SK-N-SH (cell line): ENCODE measurements at regions not wholly inside any gene's neighbourhood (a gene's known extent, or its start where the extent isn't known, plus 50 kb on each side); places are given as distances from the start of the nearest gene placed in this dataset.
"Not testable (repeated sequence)": the region's sequence is repeated elsewhere in the genome, so short reads cannot be mapped to it uniquely, and the experiment has no call there.

Experiments
- CTCF ChIA-PET: fragments of 300-600, 350-600 bp; formaldehyde crosslinking; extraction: SDS; loops from one replicate; lab custom pipeline; 2021; lab: Yijun Ruan, JAX
- POLR2A ChIA-PET: fragments of 350-600 bp; sonication (Branson Sonifier 250); formaldehyde crosslinking; extraction: SDS; loops from one replicate; lab custom pipeline; 2020; ENCODE audit warnings: antibody characterized with exemption, inconsistent platforms; lab: Yijun Ruan, JAX
- DNase-seq: peaks from one replicate; pipeline ENCODE4 v3.0.0; 2012
- H2AFZ ChIP-seq: fragments of 200-600 bp; sonication (generic); 2 replicates; pipeline ENCODE4 v1.8.1; 2016; ENCODE audit warnings: antibody characterized with exemption, mild to moderate bottlenecking, low read depth
- H3F3A ChIP-seq: fragments of 200-600 bp; sonication (generic); replicated peaks from 2 replicates; pipeline ENCODE3; 2016; ENCODE audit warnings: antibody characterized with exemption, mild to moderate bottlenecking; ENCODE audit not compliant: insufficient read depth
- H3K27ac ChIP-seq, 2 experiments: fragments of 200-500 bp in 1 of 2; fragments of 200-600 bp in 1 of 2; sonication (Bioruptor generic) in 1 of 2; sonication (generic), shearing (Covaris generic) in 1 of 2; 2 replicates each; pipeline versions ENCODE4 v1.5.1 to v1.6.1; 2014 to 2016; ENCODE audit warnings: low read depth in 2 of 2, inconsistent platforms in 1 of 2, low read length in 1 of 2, mild to moderate bottlenecking in 1 of 2, mixed read lengths in 1 of 2
- H3K27me3 ChIP-seq: fragments of 200-600 bp; sonication (generic), shearing (Covaris generic); 2 replicates; pipeline ENCODE4 v1.6.1; 2016; ENCODE audit warnings: mixed run types; ENCODE audit not compliant: insufficient read depth
- H3K36me3 ChIP-seq, 2 experiments: fragments of 200-500 bp in 1 of 2; fragments of 200-600 bp in 1 of 2; sonication (Bioruptor generic) in 1 of 2; sonication (generic) in 1 of 2; replicated peaks in 1 of 2; 2 replicates each; pipeline versions ENCODE3 to v1.5.1; 2014 to 2016; ENCODE audit warnings: low read length in 1 of 2, mild to moderate bottlenecking in 1 of 2; ENCODE audit not compliant: insufficient read depth in 2 of 2, control insufficient read depth in 1 of 2
- H3K4me1 ChIP-seq, 2 experiments: fragments of 200-500 bp in 1 of 2; fragments of 200-600 bp in 1 of 2; sonication (Bioruptor generic) in 1 of 2; sonication (generic), shearing (Covaris generic) in 1 of 2; 2 replicates each; pipeline versions ENCODE4 v1.5.1 to v1.6.1; 2014 to 2016; ENCODE audit warnings: low read depth in 1 of 2, low read length in 1 of 2, mixed run types in 1 of 2; ENCODE audit not compliant: insufficient read depth in 2 of 2, control insufficient read depth in 1 of 2
- H3K4me2 ChIP-seq: fragments of 200-600 bp; sonication (generic), shearing (Covaris generic); 2 replicates; pipeline ENCODE4 v1.6.1; 2017; ENCODE audit warnings: mixed run types
- H3K4me3 ChIP-seq, 2 experiments: fragments of 200-500 bp in 1 of 2; fragments of 200-600 bp in 1 of 2; sonication (Bioruptor generic) in 1 of 2; sonication (generic), shearing (Covaris generic) in 1 of 2; 2 replicates each; pipeline versions ENCODE4 v1.5.1 to v1.8.1; 2014 to 2016; ENCODE audit warnings: low read depth in 2 of 2, inconsistent platforms in 1 of 2, low read length in 1 of 2, mild to moderate bottlenecking in 1 of 2, mixed read lengths in 1 of 2, moderate library complexity in 1 of 2
- H3K79me2 ChIP-seq: fragments of 200-600 bp; sonication (generic); 2 replicates; pipeline ENCODE4 v1.8.1; 2017; ENCODE audit warnings: mild to moderate bottlenecking; ENCODE audit not compliant: insufficient read depth
- H3K9ac ChIP-seq: fragments of 200-600 bp; sonication (generic); 2 replicates; pipeline ENCODE4 v1.6.1; 2017; ENCODE audit warnings: mixed run types
- H3K9me2 ChIP-seq: fragments of 200-600 bp; sonication (generic); 2 replicates; pipeline ENCODE4 v1.6.1; 2017; ENCODE audit warnings: mixed run types
- H3K9me3 ChIP-seq: fragments of 200-600 bp; sonication (generic); 2 replicates; pipeline ENCODE4 v1.6.1; 2017; ENCODE audit warnings: mixed run types, mild to moderate bottlenecking, moderate library complexity
- H4K20me1 ChIP-seq: fragments of 200-600 bp; sonication (generic); 2 replicates; pipeline ENCODE4 v1.6.1; 2017; ENCODE audit warnings: mild to moderate bottlenecking, mixed run types; ENCODE audit not compliant: insufficient read depth
- ELF1 ChIP-seq: IDR thresholded peaks from 2 replicates; pipeline ENCODE4 v1.4.0; 2012
- EP300 ChIP-seq, 2 experiments: IDR thresholded peaks; 2 replicates each; pipeline versions ENCODE4 v1.4.0 to v1.6.1; 2012; ENCODE audit warnings: borderline replicate concordance in 1 of 2, low read depth in 1 of 2, low read length in 1 of 2
- EZH2phosphoT487 ChIP-seq: fragments of 200-600 bp; sonication (generic); IDR thresholded peaks from 2 replicates; pipeline ENCODE4 v1.6.1; 2017; ENCODE audit warnings: low read depth, mixed run types, mild to moderate bottlenecking, antibody characterized with exemption, moderate library complexity, borderline replicate concordance
- GABPA ChIP-seq: IDR thresholded peaks from 2 replicates; pipeline ENCODE4 v1.4.0; 2012; ENCODE audit warnings: low read depth, mild to moderate bottlenecking
- JUND ChIP-seq: IDR thresholded peaks from 2 replicates; pipeline ENCODE4 v1.4.0; 2012
- MXI1 ChIP-seq: IDR thresholded peaks from 2 replicates; pipeline ENCODE4 v1.6.1; 2012; ENCODE audit warnings: mild to moderate bottlenecking, low read depth, low read length, improper control_type of control experiment
- NFIC ChIP-seq: IDR thresholded peaks from 2 replicates; pipeline ENCODE4 v1.4.0; 2012; ENCODE audit warnings: borderline replicate concordance
- TAF1 ChIP-seq: IDR thresholded peaks from 2 replicates; pipeline ENCODE4 v1.6.1; 2012; ENCODE audit warnings: low read depth, mild to moderate bottlenecking, low read length, moderate library complexity, borderline replicate concordance
- TCF12 ChIP-seq: IDR thresholded peaks from 2 replicates; pipeline ENCODE4 v1.4.0; 2012
- WGBS: methylation state at CpG from one replicate; pipeline ENCODE4 v1.1.6; 2017; ENCODE audit warnings: low lambda C conversion rate; 5-methylcytosine and 5-hydroxymethylcytosine counted together
- TF ChIP-seq, protein P1 (sequence below): IDR thresholded peaks from 2 replicates; pipeline ENCODE4 v1.4.0; 2012; ENCODE audit warnings: low read depth, borderline replicate concordance
- TF ChIP-seq, protein P2 (sequence below): fragments of 150-350 bp; IDR thresholded peaks from 2 replicates; pipeline ENCODE4 v1.6.1; 2016; ENCODE audit warnings: mild to moderate bottlenecking, low read depth, low read length
- TF ChIP-seq, protein P3 (sequence below): IDR thresholded peaks from 2 replicates; pipeline ENCODE4 v1.6.1; 2012; ENCODE audit warnings: mild to moderate bottlenecking, low read depth, low read length, moderate library complexity

DNA sequence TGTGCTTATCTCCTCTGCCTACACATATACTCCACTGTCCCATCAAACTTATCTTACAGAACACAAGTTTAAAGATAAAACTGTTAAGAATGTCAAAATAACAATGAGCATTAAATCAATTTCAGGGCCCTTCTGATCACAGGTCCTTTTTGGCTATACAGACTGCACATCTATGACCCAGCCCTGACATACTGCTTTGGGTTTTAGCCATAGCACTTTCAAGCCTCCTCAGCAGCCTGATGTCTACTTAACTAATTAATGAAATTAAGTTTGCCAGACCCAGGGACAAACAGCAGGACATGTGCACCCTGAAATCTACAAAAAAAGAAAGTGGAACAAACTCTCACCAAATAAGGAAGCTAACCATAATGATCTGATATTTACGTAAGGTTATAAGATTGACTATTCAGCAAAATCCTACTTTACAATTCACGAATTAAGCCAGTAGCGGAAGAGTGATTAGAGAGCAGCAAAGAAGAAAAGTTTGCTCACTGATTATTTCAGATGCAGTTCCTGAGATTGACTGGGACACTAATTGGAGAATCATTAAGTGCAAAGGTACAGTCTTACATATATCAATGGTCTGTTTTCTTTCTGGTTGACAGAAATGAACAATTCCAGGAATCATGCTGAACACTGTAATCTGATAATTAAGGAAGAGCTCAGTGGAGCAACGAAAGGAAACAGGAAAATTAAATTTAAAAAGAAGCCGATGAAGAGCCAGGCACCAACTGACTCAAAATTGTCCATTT is 669.3 kb upstream of the LRRN3 start (continued):
- TF ChIP-seq NFIC (no peak), EZH2phosphoT487 (no peak), EP300 (IDR thresholded peaks at IDR 0.05; ENCODE audit: borderline replicate concordance in 1 of 2, low read depth in 1 of 2, low read length in 1 of 2) (peak; percentile 78 to 100), JUND (0 out of 2 replicates have a peak, but pooled peaks have one; percentile 37), TAF1 (no peak)

DNA sequence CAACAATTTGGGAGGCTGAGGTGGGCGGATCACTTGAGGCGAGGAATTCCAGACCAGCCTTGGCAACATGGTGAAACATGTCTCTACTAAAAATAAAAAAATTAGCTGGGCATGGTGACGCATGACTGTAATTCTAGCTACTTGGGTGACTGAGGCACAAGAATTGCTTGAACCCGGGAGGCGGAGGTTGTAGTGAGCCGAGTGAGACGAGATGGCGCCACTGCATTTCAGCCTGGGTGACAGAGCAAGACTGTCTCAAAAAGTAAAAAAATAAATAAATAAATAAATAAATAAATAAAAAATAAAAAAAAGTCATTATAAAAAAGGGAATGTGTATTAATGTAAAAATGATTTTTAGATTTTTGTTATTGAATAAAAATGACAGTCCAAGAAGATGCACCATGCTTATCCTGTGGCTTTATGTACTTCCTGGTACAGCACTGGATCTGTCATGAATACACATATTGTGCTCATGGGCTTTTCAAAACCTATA is 658.8 kb upstream of the LRRN3 start:
- Histone ChIP-seq H2AFZ (no peak overlapping the region), H3K79me2 (no peaks in the 10 kb centered on the region), H3K27me3 (no peaks in the 10 kb centered on the region), H3K9ac (no peak overlapping the region), H3K9me3 (no peaks in the 10 kb centered on the region)
- TF ChIP-seq, protein P1, sequence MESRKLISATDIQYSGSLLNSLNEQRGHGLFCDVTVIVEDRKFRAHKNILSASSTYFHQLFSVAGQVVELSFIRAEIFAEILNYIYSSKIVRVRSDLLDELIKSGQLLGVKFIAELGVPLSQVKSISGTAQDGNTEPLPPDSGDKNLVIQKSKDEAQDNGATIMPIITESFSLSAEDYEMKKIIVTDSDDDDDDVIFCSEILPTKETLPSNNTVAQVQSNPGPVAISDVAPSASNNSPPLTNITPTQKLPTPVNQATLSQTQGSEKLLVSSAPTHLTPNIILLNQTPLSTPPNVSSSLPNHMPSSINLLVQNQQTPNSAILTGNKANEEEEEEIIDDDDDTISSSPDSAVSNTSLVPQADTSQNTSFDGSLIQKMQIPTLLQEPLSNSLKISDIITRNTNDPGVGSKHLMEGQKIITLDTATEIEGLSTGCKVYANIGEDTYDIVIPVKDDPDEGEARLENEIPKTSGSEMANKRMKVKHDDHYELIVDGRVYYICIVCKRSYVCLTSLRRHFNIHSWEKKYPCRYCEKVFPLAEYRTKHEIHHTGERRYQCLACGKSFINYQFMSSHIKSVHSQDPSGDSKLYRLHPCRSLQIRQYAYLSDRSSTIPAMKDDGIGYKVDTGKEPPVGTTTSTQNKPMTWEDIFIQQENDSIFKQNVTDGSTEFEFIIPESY, result no peak
- no peak for TF ChIP-seq EP300 (IDR thresholded peaks at IDR 0.05; ENCODE audit: borderline replicate concordance in 1 of 2, low read depth in 1 of 2, low read length in 1 of 2)
- TF ChIP-seq, protein P2, sequence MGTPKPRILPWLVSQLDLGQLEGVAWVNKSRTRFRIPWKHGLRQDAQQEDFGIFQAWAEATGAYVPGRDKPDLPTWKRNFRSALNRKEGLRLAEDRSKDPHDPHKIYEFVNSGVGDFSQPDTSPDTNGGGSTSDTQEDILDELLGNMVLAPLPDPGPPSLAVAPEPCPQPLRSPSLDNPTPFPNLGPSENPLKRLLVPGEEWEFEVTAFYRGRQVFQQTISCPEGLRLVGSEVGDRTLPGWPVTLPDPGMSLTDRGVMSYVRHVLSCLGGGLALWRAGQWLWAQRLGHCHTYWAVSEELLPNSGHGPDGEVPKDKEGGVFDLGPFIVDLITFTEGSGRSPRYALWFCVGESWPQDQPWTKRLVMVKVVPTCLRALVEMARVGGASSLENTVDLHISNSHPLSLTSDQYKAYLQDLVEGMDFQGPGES, result no peak
- TF ChIP-seq ELF1, result no peak
- TF ChIP-seq, protein P3, sequence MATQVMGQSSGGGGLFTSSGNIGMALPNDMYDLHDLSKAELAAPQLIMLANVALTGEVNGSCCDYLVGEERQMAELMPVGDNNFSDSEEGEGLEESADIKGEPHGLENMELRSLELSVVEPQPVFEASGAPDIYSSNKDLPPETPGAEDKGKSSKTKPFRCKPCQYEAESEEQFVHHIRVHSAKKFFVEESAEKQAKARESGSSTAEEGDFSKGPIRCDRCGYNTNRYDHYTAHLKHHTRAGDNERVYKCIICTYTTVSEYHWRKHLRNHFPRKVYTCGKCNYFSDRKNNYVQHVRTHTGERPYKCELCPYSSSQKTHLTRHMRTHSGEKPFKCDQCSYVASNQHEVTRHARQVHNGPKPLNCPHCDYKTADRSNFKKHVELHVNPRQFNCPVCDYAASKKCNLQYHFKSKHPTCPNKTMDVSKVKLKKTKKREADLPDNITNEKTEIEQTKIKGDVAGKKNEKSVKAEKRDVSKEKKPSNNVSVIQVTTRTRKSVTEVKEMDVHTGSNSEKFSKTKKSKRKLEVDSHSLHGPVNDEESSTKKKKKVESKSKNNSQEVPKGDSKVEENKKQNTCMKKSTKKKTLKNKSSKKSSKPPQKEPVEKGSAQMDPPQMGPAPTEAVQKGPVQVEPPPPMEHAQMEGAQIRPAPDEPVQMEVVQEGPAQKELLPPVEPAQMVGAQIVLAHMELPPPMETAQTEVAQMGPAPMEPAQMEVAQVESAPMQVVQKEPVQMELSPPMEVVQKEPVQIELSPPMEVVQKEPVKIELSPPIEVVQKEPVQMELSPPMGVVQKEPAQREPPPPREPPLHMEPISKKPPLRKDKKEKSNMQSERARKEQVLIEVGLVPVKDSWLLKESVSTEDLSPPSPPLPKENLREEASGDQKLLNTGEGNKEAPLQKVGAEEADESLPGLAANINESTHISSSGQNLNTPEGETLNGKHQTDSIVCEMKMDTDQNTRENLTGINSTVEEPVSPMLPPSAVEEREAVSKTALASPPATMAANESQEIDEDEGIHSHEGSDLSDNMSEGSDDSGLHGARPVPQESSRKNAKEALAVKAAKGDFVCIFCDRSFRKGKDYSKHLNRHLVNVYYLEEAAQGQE, result no peak
- no peak for TF ChIP-seq MXI1
- no peak for TF ChIP-seq GABPA
- no peak for TF ChIP-seq TCF12
- TF ChIP-seq, all 33 proteins: peak for 0
- peaks cover 0 to 2% of the 10 kb centered on the region in 2 experiments for H3K36me3 ChIP-seq
- H3K4me1 ChIP-seq, result no peaks in the 10 kb centered on the region; a peak in 1 of 4 replicates
- H4K20me1 ChIP-seq, result no peaks in the 10 kb centered on the region
- CTCF ChIA-PET, result interaction anchor here (0.7 to 3.3 kb wide), 4 partner anchors 11 to 1304 kb away, joined by 3 to 15 read pairs (median 3); no protein-coding TSS in a partner anchor
- 85% methylated on average over 8 of the region's 8 CpGs for WGBS
- no peak for DNase-seq
- 0 out of 2 replicates have a peak, but pooled peaks cover 9% of the 10 kb centered on the region for H3K9me2 ChIP-seq
- no peak overlapping the region for H3K4me3 ChIP-seq
- no peak overlapping the region for H3K4me2 ChIP-seq
- H3K27ac ChIP-seq, result no peak overlapping the region
- H3F3A ChIP-seq, result no peaks in the 10 kb centered on the region
- POLR2A ChIA-PET, result no interaction called here

DNA sequence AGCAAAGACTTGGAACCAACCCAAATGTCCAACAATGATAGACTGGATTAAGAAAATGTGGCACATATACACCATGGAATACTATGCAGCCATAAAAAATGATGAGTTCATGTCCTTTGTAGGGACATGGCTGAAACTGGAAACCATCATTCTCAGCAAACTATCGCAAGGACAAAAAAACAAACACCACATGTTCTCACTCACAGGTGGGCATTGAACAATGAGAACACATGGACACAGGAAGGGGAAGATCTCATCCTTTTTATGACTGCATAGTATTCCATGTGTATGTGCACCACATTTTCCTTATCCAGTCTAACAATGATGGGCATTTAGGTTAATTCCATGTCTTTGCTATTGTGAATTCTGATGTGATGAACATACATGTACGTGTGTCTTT is 652.0 kb upstream of the LRRN3 start:
- DNase-seq, H3F3A ChIP-seq, H3K4me3 ChIP-seq, H3K9ac ChIP-seq, H3K79me2 ChIP-seq, H3K27me3 ChIP-seq, H3K4me1 ChIP-seq, H3K27ac ChIP-seq, H3K4me2 ChIP-seq, H2AFZ ChIP-seq, H3K9me3 ChIP-seq, H4K20me1 ChIP-seq, H3K36me3 ChIP-seq, H3K9me2 ChIP-seq, POLR2A ChIA-PET: not testable (repeated sequence)
- CTCF ChIA-PET, result interaction anchor here (0.6 kb wide), 1 partner anchor 68 kb away, joined by 4 read pairs; no protein-coding TSS in a partner anchor
- 48% methylated on average over 2 of the region's 2 CpGs for WGBS
